Astrocyte of the spinal cord (primary cell): ENCODE measurements at regions not wholly inside any gene's neighbourhood (a gene's known extent, or its start where the extent isn't known, plus 50 kb on each side); places are given as distances from the start of the nearest gene placed in this dataset.

Experiments used
- DNase-seq: peaks from one replicate; pipeline ENCODE4 v3.0.0; 2011; ENCODE audit warnings: low read depth, low spot score
- H3K4me3 ChIP-seq: 2 replicates; pipeline ENCODE4 v1.5.1; 2011; ENCODE audit warnings: low read depth, mild to moderate bottlenecking, low read length, moderate library complexity
- CTCF ChIP-seq: IDR thresholded peaks from 2 replicates; pipeline ENCODE4 v1.5.1; 2012; ENCODE audit warnings: low read depth, mild to moderate bottlenecking, low read length, inconsistent platforms
- in situ Hi-C: cut with HindIII; loops from 2 replicates; pipeline ENCODE4 v1.10.0; 2017; ENCODE audit warnings: low sequenced_read_pairs

- DNase-seq, result no peak
- in situ Hi-C loops, result no loop called here
- no peak overlapping the region for H3K4me3 ChIP-seq
- no peak for TF ChIP-seq CTCF
These were observed 72.0 kb upstream of the PCSK6 start for GRCh38 chr15:101561584-101561906.

DNA sequence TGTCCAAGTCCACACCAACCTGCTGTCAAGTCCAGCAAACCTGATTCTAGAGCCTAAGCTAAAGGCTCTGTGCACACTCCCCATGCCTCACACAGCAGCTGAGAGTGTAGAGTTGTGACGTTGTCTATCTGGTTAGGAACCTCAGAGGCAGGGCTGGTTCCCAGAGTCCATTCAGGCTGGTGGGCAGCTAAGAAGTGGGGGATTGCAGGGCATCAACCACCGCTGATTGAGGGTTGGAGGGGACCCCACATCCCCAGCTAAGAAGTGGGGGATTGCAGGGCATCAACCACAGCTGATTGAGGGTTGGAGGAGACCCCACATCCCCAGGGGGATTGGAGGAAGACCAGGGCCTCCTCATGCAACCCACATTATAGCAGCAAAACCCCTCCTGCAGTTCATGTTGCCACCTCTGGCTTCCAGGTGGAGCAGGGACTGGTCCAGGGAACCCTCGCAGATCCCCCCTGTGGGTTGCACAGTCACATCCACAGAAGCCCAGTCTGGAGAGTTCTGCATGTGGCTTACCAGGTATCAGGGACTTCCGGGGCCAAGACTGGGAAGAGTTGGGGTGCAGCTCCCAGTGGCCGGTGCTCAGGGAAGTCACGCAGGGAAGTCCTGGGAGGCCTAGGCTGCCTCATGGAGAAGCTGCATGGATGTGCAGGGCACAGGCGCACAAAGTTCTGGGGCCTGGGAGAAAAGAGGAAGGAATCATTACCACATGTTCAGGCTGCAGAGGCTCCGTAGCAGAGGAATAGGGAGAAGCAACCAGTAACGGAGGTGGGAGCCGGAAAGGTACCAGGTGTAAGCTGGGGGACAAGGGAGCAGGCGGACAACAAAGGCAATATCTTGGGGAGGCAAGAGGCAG, 71.4 kb upstream of the PCSK6 start:
- TF ChIP-seq CTCF, result no peak
- no peak for DNase-seq
- in situ Hi-C loops, result no loop called here
- H3K4me3 ChIP-seq, result no peak overlapping the region

DNA sequence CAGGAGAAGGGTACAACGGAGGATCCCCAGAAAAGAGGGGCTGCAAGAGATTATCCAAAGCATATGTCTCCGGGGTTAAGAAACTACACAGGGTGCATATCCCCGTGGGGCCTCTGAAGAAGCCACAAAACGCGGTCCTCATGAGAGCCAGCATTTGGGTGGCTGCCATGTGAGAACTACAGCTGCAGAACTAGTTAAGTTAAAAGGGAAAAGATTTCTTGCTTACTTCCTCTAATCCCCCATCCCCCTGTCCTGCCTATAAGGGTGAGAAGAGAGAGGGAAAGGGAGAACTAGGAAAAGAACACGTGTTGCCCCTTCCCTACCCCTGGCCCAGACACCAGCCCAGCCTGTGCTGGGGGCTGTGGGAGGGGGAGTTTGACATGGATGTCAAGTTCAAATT, 70.4 kb upstream of the PCSK6 start:
- no peak overlapping the region for H3K4me3 ChIP-seq
- TF ChIP-seq CTCF, result no peak
- DNase-seq, result no peak
- in situ Hi-C loops, result no loop called here

- in situ Hi-C loops, result no loop called here
- no peak overlapping the region for H3K4me3 ChIP-seq
- TF ChIP-seq CTCF, result no peak
- DNase-seq, result no peak
These were observed 68.9 kb upstream of the PCSK6 start for GRCh38 chr15:101558221-101558941.

GRCh38 chr15:101556273-101556672, 66.8 kb upstream of the PCSK6 start:
- in situ Hi-C loops, result no loop called here
- DNase-seq, result no peak
- no peak overlapping the region for H3K4me3 ChIP-seq
- TF ChIP-seq CTCF, result no peak

- no peak for TF ChIP-seq CTCF
- no peak for DNase-seq
- in situ Hi-C loops, result no loop called here
These were observed 64.8 kb upstream of the PCSK6 start for GRCh38 chr15:101554115-101554915.

More at GRCh38 chr15:101554115-101554915, 64.8 kb upstream of the PCSK6 start:
- no peak overlapping the region for H3K4me3 ChIP-seq
